Endodermal cell (in vitro differentiated cells): ENCODE measurements at regions not wholly inside any gene's neighbourhood (a gene's known extent, or its start where the extent isn't known, plus 50 kb on each side); places are given as distances from the start of the nearest gene placed in this dataset.

Experiments used
- DNase-seq: peaks from one replicate; pipeline ENCODE4 v3.0.0-alpha.2; 2017
- H3K27ac ChIP-seq: 2 replicates; pipeline ENCODE4 v1.5.1; 2013; ENCODE audit warnings: mild to moderate bottlenecking, low read depth, low read length, moderate library complexity
- H3K27me3 ChIP-seq: 2 replicates; pipeline ENCODE4 v1.6.1; 2013; ENCODE audit warnings: mild to moderate bottlenecking, low read length, moderate library complexity; ENCODE audit not compliant: insufficient read depth, control insufficient read depth, poor library complexity, severe bottlenecking
- H3K36me3 ChIP-seq: 2 replicates; pipeline ENCODE4 v1.7.0; 2013; ENCODE audit warnings: mild to moderate bottlenecking, low read length, moderate library complexity; ENCODE audit not compliant: control insufficient read depth, insufficient read depth
- H3K4me1 ChIP-seq: one replicate; pipeline ENCODE4 v1.7.0; 2013; ENCODE audit warnings: low read length; ENCODE audit not compliant: control insufficient read depth, insufficient read depth
- H3K4me3 ChIP-seq: 2 replicates; pipeline ENCODE4 v1.5.1; 2013; ENCODE audit warnings: mild to moderate bottlenecking, low read length, moderate library complexity
- H3K9ac ChIP-seq: 2 replicates; pipeline ENCODE4 v1.6.1; 2013; ENCODE audit warnings: mild to moderate bottlenecking, low read length, moderate library complexity; ENCODE audit not compliant: poor library complexity, severe bottlenecking; ENCODE audit errors: extremely low read depth
- H3K9me3 ChIP-seq: 2 replicates; pipeline ENCODE4 v1.6.1; 2013; ENCODE audit warnings: mild to moderate bottlenecking, low read length, moderate library complexity; ENCODE audit not compliant: control insufficient read depth
- H3K27ac Mint-ChIP-seq: 2 replicates; pipeline ENCODE4 v1.8.0; 2020; ENCODE audit warnings: mixed read lengths
- H3K27me3 Mint-ChIP-seq: 2 replicates; pipeline ENCODE4 v1.8.0; 2021; ENCODE audit warnings: mild to moderate bottlenecking, mixed read lengths; ENCODE audit not compliant: insufficient read depth
- H3K36me3 Mint-ChIP-seq: 2 replicates; pipeline ENCODE4 v1.8.0; 2020; ENCODE audit warnings: low read depth, mixed read lengths
- H3K4me1 Mint-ChIP-seq: 2 replicates; pipeline ENCODE4 v1.8.0; 2020; ENCODE audit warnings: mixed read lengths
- H3K4me3 Mint-ChIP-seq: 2 replicates; pipeline ENCODE4 v1.8.0; 2020; ENCODE audit warnings: mild to moderate bottlenecking, moderate library complexity, mixed read lengths
- H3K9me3 Mint-ChIP-seq: 2 replicates; pipeline ENCODE4 v1.8.0; 2020; ENCODE audit warnings: mild to moderate bottlenecking, mixed read lengths
- CTCF ChIP-seq: fragments of 200-600 bp; sonication (generic); conservative IDR thresholded peaks from 2 replicates; pipeline ENCODE4 v1.5.0; 2021; ENCODE audit warnings: antibody characterized with exemption, mild to moderate bottlenecking
- WGBS, 2 experiments: methylation state at CpG; one replicate each; pipeline versions ENCODE4 v1.1.5 to v1.1.7; 2013; ENCODE audit warnings: missing lambda C conversion rate in 2 of 2, mixed read lengths in 1 of 2; ENCODE audit not compliant: insufficient coverage in 1 of 2, insufficient read length in 1 of 2; 5-methylcytosine and 5-hydroxymethylcytosine counted together

DNA sequence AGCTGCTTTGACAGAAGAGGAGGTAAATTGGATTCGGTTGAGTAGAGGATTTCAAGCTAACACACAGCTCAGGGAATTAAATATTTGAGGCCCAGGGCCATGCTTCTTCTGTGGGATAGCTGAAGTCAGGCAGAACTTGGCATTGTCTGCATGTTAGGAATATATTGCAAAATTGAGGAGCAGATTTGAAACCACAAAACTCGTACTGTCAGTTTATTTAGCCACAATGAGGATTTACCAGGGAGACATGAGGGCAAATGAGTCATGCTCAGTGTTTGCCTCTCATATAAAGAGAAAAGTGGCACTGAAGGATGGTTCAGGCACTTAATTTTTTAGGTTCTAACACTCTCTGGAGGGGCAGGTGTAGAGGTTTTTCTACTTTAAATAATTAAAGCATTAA is 83.0 kb upstream of the PRLR start:
- H3K27ac Mint-ChIP-seq = no peak overlapping the region
- WGBS, 2 experiments = 64 to 70% methylated on average over 2 of the region's 2 CpGs
- peaks cover 6% of the 10 kb centered on the region for H3K9me3 Mint-ChIP-seq
- Histone ChIP-seq H3K36me3 (peaks cover 4% of the 10 kb centered on the region), H3K4me1 (peaks cover 8% of the 10 kb centered on the region), H3K27me3 (no peaks in the 10 kb centered on the region), H3K9ac (no peak overlapping the region), H3K27ac (no peak overlapping the region), H3K9me3 (peaks cover 26% of the 10 kb centered on the region), H3K4me3 (no peak overlapping the region)
- DNase-seq = no peak
- peaks cover 11% of the 10 kb centered on the region for H3K4me1 Mint-ChIP-seq
- H3K4me3 Mint-ChIP-seq = no peak overlapping the region
- H3K36me3 Mint-ChIP-seq = no peaks in the 10 kb centered on the region
- no peaks in the 10 kb centered on the region for H3K27me3 Mint-ChIP-seq
- no peak for TF ChIP-seq CTCF

- Mint-ChIP-seq H3K9me3 (no peaks in the 10 kb centered on the region), H3K4me3 (no peak overlapping the region), H3K36me3 (no peaks in the 10 kb centered on the region), H3K27me3 (no peaks in the 10 kb centered on the region), H3K27ac (no peak overlapping the region), H3K4me1 (peaks cover 7% of the 10 kb centered on the region)
- Histone ChIP-seq H3K27ac (no peak overlapping the region), H3K27me3 (no peaks in the 10 kb centered on the region), H3K4me3 (no peak overlapping the region), H3K9me3 (peaks cover 22% of the 10 kb centered on the region), H3K36me3 (peaks cover 4% of the 10 kb centered on the region), H3K9ac (no peak overlapping the region), H3K4me1 (peaks cover 8% of the 10 kb centered on the region)
- DNase-seq = no peak
- WGBS, 2 experiments = no CpG with 5 or more reads among the region's 1 CpG
- no peak for TF ChIP-seq CTCF
Measured at GRCh38 chr5:35312267-35312666, 82.0 kb upstream of the PRLR start.

DNA sequence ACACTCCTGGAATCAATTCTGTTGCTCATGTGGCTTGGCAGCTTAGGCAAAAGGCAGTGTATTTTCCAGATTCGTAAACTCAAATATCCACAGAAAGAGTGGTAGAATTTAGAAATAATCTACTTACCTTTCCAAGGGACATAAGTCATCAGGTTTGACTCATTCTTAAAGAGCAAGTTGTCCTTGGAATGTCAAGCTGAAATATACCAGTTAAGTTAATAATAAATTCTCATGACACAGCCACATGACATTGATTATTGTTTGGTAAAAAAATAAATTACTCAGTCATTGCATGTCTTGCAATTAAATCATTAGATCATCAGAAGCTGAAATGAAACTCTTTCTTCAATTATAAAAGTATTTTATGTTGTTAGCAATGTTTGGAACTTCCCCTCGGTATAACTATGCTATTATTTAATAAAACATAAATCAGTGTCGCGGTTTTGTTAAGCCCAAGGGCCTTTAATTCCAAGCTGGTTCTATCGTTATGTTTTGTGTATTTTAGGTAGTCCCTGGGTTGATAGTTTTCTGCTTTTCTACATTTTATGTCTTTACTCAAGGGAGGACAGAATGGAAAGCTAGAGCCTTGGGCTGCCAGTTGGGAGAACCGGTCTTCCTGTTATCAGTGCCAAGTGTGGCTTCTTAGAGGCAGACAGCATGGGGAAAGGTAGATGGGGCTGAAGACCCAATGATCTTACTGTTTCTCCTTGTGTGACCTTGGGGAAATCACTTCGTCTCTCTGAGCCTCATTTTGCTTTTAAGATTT is 79.3 kb upstream of the PRLR start:
- Histone ChIP-seq H3K9ac (no peak overlapping the region), H3K9me3 (peaks cover 4% of the 10 kb centered on the region), H3K4me1 (no peaks in the 10 kb centered on the region), H3K27me3 (no peaks in the 10 kb centered on the region), H3K4me3 (no peak overlapping the region), H3K27ac (no peak overlapping the region), H3K36me3 (no peaks in the 10 kb centered on the region)
- TF ChIP-seq CTCF = no peak
- no peaks in the 10 kb centered on the region for H3K27me3 Mint-ChIP-seq
- WGBS, 2 experiments = 94 to 100% methylated on average over 2 to 7 of the region's 7 CpGs
- DNase-seq = no peak
- H3K36me3 Mint-ChIP-seq = no peaks in the 10 kb centered on the region
- no peak overlapping the region for H3K4me3 Mint-ChIP-seq
- H3K9me3 Mint-ChIP-seq = no peaks in the 10 kb centered on the region
- H3K27ac Mint-ChIP-seq = no peak overlapping the region
- peaks cover 15% of the 10 kb centered on the region for H3K4me1 Mint-ChIP-seq
